RKO (cell line): ENCODE measurements at regions not wholly inside any gene's neighbourhood (a gene's known extent, or its start where the extent isn't known, plus 50 kb on each side); places are given as distances from the start of the nearest gene placed in this dataset.
A peak's percentile ranks its signal among the peaks of the same experiment; 100 is the strongest.

Source experiments
- DNase-seq: peaks from one replicate; pipeline ENCODE4 v3.0.0-alpha.2; 2016; ENCODE audit warnings: low spot score

DNA sequence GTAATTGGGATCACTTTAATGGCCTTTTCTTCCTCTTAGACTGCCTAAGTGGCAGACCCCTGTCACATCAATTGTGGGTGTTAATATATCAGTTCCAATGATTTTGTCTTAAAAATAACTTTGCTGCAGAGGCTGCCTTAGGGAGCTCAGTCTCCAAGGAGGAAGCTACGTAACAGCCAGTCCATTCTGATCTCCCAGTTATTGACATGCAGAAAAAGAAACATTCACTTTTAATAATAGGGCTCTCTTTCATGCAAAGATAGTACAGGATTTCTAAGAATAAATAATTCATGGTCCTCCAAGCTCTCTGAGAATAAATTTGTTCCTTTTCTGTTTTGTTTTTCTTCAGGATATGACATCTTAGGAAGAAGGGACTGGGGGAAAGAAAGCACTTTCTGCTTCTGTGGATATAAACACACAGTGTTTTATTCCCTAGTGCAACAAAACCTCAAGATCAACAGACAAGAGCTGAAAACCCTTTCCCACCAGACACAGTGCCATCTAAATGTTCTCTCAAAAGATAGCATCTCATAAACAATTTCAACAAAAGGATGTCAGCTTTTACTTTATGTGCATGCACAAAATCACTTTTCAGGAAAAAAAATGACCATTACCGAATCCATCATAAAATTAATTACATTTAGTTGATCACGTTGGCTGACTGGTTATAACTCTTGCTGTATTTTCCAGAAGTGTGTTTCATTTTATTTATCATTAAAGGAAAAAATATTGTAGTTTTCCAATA, 372.4 kb upstream of the SLC7A11 start:
- no peak for DNase-seq

GRCh38 chr4:138612428-138612827, 370.3 kb upstream of the SLC7A11 start:
- DNase-seq = no peak

- no peak for DNase-seq
Observed at GRCh38 chr4:138611721-138612120, 369.6 kb upstream of the SLC7A11 start.

DNA sequence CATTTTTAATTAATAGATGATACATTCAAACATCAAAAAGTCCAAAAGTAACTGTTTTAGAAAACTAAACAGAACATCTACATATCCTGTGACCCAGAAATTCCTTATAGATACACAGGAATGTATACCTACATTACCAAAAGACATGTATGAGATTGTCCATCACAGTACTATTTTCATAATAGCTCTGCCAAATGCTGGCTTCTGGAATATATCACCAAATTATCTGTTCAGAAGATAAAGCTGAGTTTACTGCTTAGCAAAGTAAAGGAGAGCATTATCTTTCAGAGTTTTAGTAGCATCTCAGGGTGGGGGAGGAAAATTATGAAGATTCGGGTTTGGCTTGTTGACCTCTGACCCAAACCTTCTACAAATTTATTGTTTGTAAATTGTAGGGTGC, 368.9 kb upstream of the SLC7A11 start:
- no peak for DNase-seq

- DNase-seq = peak; percentile 37
Observed at GRCh38 chr4:138609943-138610350, 367.8 kb upstream of the SLC7A11 start.

GRCh38 chr4:138604556-138604955, 362.4 kb upstream of the SLC7A11 start:
- no peak for DNase-seq

- no peak for DNase-seq
Observed at GRCh38 chr4:138602664-138603063, 360.5 kb upstream of the SLC7A11 start.

- DNase-seq = no peak
Observed at GRCh38 chr4:138599965-138600364, 357.8 kb upstream of the SLC7A11 start.

- no peak for DNase-seq
Observed at GRCh38 chr4:138598226-138598625, 356.1 kb upstream of the SLC7A11 start.

GRCh38 chr4:138596896-138597295, 354.7 kb upstream of the SLC7A11 start:
- no peak for DNase-seq

GRCh38 chr4:138595731-138596460, 353.7 kb upstream of the SLC7A11 start:
- no peak for DNase-seq

GRCh38 chr4:138595171-138595570, 353.0 kb upstream of the SLC7A11 start:
- DNase-seq = no peak

DNA sequence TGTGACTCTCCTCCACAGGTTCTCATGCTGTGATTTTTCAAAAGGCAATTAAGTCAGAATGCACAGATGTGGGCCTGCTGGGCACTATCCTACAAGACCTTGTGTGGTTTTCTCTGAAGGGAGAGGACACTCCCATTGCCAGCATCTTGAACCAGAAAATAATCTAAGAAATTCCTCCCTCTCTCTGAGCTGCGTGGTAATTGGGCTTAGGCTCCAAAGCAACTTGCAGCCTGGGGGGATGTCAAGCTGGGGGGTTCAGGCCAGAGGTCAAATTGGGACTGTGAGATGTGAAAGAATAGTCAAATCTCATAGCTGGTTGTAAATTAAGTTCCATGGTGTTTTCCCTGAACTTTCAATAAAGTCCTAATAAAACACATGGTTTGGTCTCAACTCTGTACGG, 350.6 kb upstream of the SLC7A11 start:
- DNase-seq = no peak

DNA sequence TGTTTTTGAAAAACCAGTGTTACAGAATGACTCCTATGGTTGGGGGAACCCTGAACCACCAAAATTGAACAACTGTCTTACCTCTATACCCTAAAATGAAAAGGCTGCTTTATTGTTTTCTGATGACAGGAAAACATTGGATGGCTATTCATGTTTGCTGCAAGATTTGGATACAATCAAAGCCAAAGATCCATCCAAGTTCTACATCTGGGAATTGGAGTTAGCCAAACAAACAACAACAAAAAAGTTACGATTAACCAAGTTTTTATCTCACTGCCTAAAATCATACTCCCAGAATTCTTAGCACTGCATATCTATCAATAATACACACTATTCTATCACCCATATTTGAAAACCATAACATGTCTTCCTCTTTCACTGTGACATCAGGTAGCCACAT, 349.7 kb upstream of the SLC7A11 start:
- DNase-seq = no peak

GRCh38 chr4:138588501-138588900, 346.4 kb upstream of the SLC7A11 start:
- DNase-seq = no peak

DNA sequence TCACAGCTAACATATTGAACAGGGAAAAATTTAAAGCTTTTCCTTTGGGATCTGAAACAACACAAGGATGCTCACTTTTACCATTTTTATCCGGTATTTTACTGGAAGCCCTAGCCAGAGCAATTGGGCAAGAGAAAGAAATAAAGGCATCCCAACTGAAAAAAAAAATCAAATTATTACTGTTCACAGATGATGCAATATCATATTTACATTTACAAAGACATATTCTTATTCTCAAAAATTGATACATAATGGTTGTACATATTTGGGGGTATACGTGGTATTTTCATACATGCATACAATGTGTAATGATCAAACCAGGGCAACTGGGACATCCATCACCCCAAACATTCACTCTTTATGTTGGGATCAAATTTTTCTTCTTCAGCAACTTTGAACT, 337.0 kb upstream of the SLC7A11 start:
- DNase-seq = no peak

DNA sequence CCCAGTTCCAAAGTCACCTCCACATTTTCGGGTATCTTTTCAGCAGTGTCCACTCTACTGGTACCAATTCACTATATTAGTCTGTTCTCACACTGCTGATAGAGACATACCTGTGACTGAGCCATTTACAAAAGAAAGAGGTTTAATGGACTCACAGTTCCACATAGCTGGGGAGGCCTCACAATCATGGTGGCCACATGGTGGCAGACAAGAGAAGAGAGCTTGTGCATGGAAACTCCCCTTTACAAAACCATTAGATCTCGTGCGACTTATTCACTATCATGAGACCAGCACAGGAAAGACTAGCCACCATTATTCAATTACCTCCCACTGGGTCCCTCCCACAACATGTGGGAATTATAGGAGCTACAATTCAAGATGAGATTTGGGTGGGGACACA, 335.7 kb upstream of the SLC7A11 start:
- DNase-seq = peak; percentile 26

DNA sequence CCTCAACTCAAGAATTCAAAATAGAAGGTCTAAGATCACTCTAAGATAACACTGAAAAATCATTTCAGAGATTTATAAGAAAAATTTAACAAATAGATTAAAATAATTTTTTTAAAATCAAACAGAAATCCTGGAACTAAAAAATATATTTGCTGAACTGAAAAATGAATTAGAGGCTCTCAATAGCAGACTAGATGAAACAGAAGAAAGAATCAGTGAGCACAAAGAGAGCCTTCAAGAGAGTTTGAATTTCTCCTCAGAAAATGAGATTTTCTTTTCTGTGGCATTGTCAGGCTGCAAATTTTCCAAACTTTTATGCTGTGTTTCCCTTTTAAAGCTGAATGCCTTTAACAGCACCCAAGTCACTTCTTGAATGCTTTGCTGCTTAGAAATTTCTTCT, 335.0 kb upstream of the SLC7A11 start:
- no peak for DNase-seq

GRCh38 chr4:138576684-138577083, 334.5 kb upstream of the SLC7A11 start:
- DNase-seq = peak; percentile 66

DNA sequence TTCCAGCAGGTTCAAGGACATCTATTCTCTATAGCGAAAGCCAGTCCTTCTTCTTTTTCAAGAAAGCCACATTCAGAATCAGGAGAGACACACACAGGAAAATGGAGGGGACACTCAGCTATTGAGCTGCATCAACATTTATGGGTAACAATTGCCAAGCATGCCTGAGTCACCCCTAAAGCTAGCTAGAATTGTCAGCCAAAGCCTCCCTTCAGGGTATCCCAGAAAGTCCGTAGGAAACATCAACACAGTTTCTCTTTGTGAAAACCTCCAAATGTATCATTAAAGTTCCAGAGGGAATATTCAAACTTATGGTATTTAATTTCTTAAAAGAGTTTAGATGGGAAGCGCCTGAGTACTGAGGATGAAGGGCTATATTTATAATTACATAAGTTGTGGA, 331.1 kb upstream of the SLC7A11 start:
- DNase-seq = no peak

DNA sequence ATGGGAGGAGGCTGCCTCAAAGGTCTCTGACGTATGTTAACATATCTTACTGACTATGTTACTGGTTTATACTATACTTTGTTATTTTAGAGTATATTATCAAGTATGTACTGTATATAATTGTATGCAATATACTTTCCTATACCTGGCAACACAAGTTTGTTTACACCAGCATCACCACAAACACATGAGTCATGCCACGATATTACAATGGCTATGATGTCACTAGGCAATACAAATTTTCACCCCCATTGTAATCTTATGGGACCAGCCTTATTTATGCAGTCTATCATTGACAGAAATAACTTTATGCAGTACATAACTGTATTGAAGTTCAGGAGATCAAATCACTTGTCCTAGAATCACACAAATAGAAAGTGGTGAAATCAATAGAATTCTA, 329.9 kb upstream of the SLC7A11 start:
- no peak for DNase-seq

GRCh38 chr4:138567696-138568095, 325.5 kb upstream of the SLC7A11 start:
- no peak for DNase-seq

- no peak for DNase-seq
Observed at GRCh38 chr4:138565576-138565975, 323.4 kb upstream of the SLC7A11 start.

- no peak for DNase-seq
Observed at GRCh38 chr4:138562544-138562991, 320.4 kb upstream of the SLC7A11 start.
